ENCODE measurements at regions not wholly inside any gene's neighbourhood (a gene's known extent, or its start where the extent isn't known, plus 50 kb on each side); places are given as distances from the start of the nearest gene placed in this dataset.
A peak's percentile ranks its signal among the peaks of the same experiment; 100 is the strongest.

GRCh38 chr6:111984516-111985201 lies 69.2 kb upstream of the CCN6 start:
- 100% methylated on average over 3 of the region's 5 CpGs for WGBS (ENCODE audit: insufficient coverage)
- no peak for DNase-seq
- Histone ChIP-seq H3K27ac (ENCODE audit: insufficient read depth in 1 of 2, low read depth in 1 of 2, low read length in 2 of 2, poor library complexity in 1 of 2, severe bottlenecking in 2 of 2) (no peak overlapping the region), H3K36me3 (ENCODE audit: control insufficient read depth in 4 of 4, insufficient read depth in 4 of 4, low read length in 3 of 4) (no peaks in the 10 kb centered on the region), H3K4me1 (ENCODE audit: control extremely low read depth in 1 of 4, control insufficient read depth in 4 of 4, insufficient read depth in 4 of 4, low read length in 3 of 4) (no peaks in the 10 kb centered on the region), H3K4me3 (ENCODE audit: control insufficient read depth in 1 of 7, extremely low read depth in 1 of 7, insufficient read depth in 4 of 7, low read depth in 2 of 7, low read length in 6 of 7) (no peak overlapping the region), H3K27me3 (replicated peaks in 2 of 5; ENCODE audit: control insufficient read depth in 4 of 5, insufficient read depth in 5 of 5, low read length in 4 of 5) (no peaks in the 10 kb centered on the region), H3K9me3 (ENCODE audit: control extremely low read depth in 1 of 5, control insufficient read depth in 4 of 5, insufficient read depth in 2 of 5, low read depth in 1 of 5, low read length in 4 of 5) (no peaks in the 10 kb centered on the region)
- ChIA-PET CTCF (interaction anchor here (1.8 kb wide), 1 partner anchor 10 kb away, joined by 6 read pairs; no protein-coding TSS in a partner anchor), POLR2A (interaction anchor here (0.8 kb wide), 1 partner anchor 11 kb away, joined by 3 read pairs; no protein-coding TSS in a partner anchor)

GRCh38 chr6:111985202-111985731 lies 68.6 kb upstream of the CCN6 start:
- WGBS (ENCODE audit: insufficient coverage) = no CpG with 5 or more reads among the region's 4 CpGs
- no peaks in the 10 kb centered on the region for H3K4me1 ChIP-seq (ENCODE audit: control extremely low read depth in 1 of 4, control insufficient read depth in 4 of 4, insufficient read depth in 4 of 4, low read length in 3 of 4)
- POLR2A ChIA-PET = no interaction called here
- no peaks in the 10 kb centered on the region for H3K27me3 ChIP-seq (replicated peaks in 2 of 5; ENCODE audit: control insufficient read depth in 4 of 5, insufficient read depth in 5 of 5, low read length in 4 of 5)
- H3K36me3 ChIP-seq (ENCODE audit: control insufficient read depth in 4 of 4, insufficient read depth in 4 of 4, low read length in 3 of 4) = no peaks in the 10 kb centered on the region
- no peak overlapping the region for H3K4me3 ChIP-seq (ENCODE audit: control insufficient read depth in 1 of 7, extremely low read depth in 1 of 7, insufficient read depth in 4 of 7, low read depth in 2 of 7, low read length in 6 of 7)
- no peak overlapping the region for H3K27ac ChIP-seq (ENCODE audit: insufficient read depth in 1 of 2, low read depth in 1 of 2, low read length in 2 of 2, poor library complexity in 1 of 2, severe bottlenecking in 2 of 2)
- no peaks in the 10 kb centered on the region for H3K9me3 ChIP-seq (ENCODE audit: control extremely low read depth in 1 of 5, control insufficient read depth in 4 of 5, insufficient read depth in 2 of 5, low read depth in 1 of 5, low read length in 4 of 5)
- CTCF ChIA-PET = interaction anchor here (1.8 kb wide), 1 partner anchor 11 kb away, joined by 6 read pairs; no protein-coding TSS in a partner anchor
- peak in 1 of 3 donors; percentile 17 for DNase-seq

- CTCF ChIA-PET = interaction anchor here (0.9 to 1.5 kb wide), 2 partner anchors 9 to 19 kb away, joined by 3 to 4 read pairs; no protein-coding TSS in a partner anchor
Observed at GRCh38 chr6:111986651-111987050, 67.3 kb upstream of the CCN6 start.

GRCh38 chr6:111987295-111987694 lies 66.6 kb upstream of the CCN6 start:
- H3K9me3 ChIP-seq (ENCODE audit: control extremely low read depth in 1 of 5, control insufficient read depth in 4 of 5, insufficient read depth in 2 of 5, low read depth in 1 of 5, low read length in 4 of 5) = no peaks in the 10 kb centered on the region
- no peaks in the 10 kb centered on the region for H3K27me3 ChIP-seq (replicated peaks in 2 of 5; ENCODE audit: control insufficient read depth in 4 of 5, insufficient read depth in 5 of 5, low read length in 4 of 5)
- CTCF ChIA-PET = interaction anchor here (0.9 to 1.5 kb wide), 2 partner anchors 9 to 19 kb away, joined by 3 to 4 read pairs; no protein-coding TSS in a partner anchor
- no peaks in the 10 kb centered on the region for H3K4me1 ChIP-seq (ENCODE audit: control extremely low read depth in 1 of 4, control insufficient read depth in 4 of 4, insufficient read depth in 4 of 4, low read length in 3 of 4)
- H3K27ac ChIP-seq (ENCODE audit: insufficient read depth in 1 of 2, low read depth in 1 of 2, low read length in 2 of 2, poor library complexity in 1 of 2, severe bottlenecking in 2 of 2) = no peak overlapping the region
- 100% methylated on average over 1 of the region's 1 CpG for WGBS (ENCODE audit: insufficient coverage)
- H3K4me3 ChIP-seq (ENCODE audit: control insufficient read depth in 1 of 7, extremely low read depth in 1 of 7, insufficient read depth in 4 of 7, low read depth in 2 of 7, low read length in 6 of 7) = no peak overlapping the region
- no peak for DNase-seq
- POLR2A ChIA-PET = no interaction called here
- H3K36me3 ChIP-seq (ENCODE audit: control insufficient read depth in 4 of 4, insufficient read depth in 4 of 4, low read length in 3 of 4) = no peaks in the 10 kb centered on the region

More at GRCh38 chr6:111986651-111987050, 67.3 kb upstream of the CCN6 start:
- POLR2A ChIA-PET = no interaction called here
- no peaks in the 10 kb centered on the region for H3K9me3 ChIP-seq (ENCODE audit: control extremely low read depth in 1 of 5, control insufficient read depth in 4 of 5, insufficient read depth in 2 of 5, low read depth in 1 of 5, low read length in 4 of 5)
- H3K27me3 ChIP-seq (replicated peaks in 2 of 5; ENCODE audit: control insufficient read depth in 4 of 5, insufficient read depth in 5 of 5, low read length in 4 of 5) = no peaks in the 10 kb centered on the region
- WGBS (ENCODE audit: insufficient coverage) = 100% methylated on average over 3 of the region's 3 CpGs
- no peaks in the 10 kb centered on the region for H3K4me1 ChIP-seq (ENCODE audit: control extremely low read depth in 1 of 4, control insufficient read depth in 4 of 4, insufficient read depth in 4 of 4, low read length in 3 of 4)
- H3K27ac ChIP-seq (ENCODE audit: insufficient read depth in 1 of 2, low read depth in 1 of 2, low read length in 2 of 2, poor library complexity in 1 of 2, severe bottlenecking in 2 of 2) = no peak overlapping the region
- H3K36me3 ChIP-seq (ENCODE audit: control insufficient read depth in 4 of 4, insufficient read depth in 4 of 4, low read length in 3 of 4) = no peaks in the 10 kb centered on the region
- H3K4me3 ChIP-seq (ENCODE audit: control insufficient read depth in 1 of 7, extremely low read depth in 1 of 7, insufficient read depth in 4 of 7, low read depth in 2 of 7, low read length in 6 of 7) = no peak overlapping the region
- DNase-seq = no peak

- CTCF ChIA-PET = interaction anchor here (0.6 kb wide), 1 partner anchor 77 kb away, joined by 3 read pairs; no protein-coding TSS in a partner anchor
- 100% methylated on average over 1 of the region's 2 CpGs for WGBS (ENCODE audit: insufficient coverage)
- H3K4me3 ChIP-seq (ENCODE audit: control insufficient read depth in 1 of 7, extremely low read depth in 1 of 7, insufficient read depth in 4 of 7, low read depth in 2 of 7, low read length in 6 of 7) = no peak overlapping the region
- no peaks in the 10 kb centered on the region for H3K27me3 ChIP-seq (replicated peaks in 2 of 5; ENCODE audit: control insufficient read depth in 4 of 5, insufficient read depth in 5 of 5, low read length in 4 of 5)
- POLR2A ChIA-PET = no interaction called here
- no peak overlapping the region for H3K27ac ChIP-seq (ENCODE audit: insufficient read depth in 1 of 2, low read depth in 1 of 2, low read length in 2 of 2, poor library complexity in 1 of 2, severe bottlenecking in 2 of 2)
- no peaks in the 10 kb centered on the region for H3K9me3 ChIP-seq (ENCODE audit: control extremely low read depth in 1 of 5, control insufficient read depth in 4 of 5, insufficient read depth in 2 of 5, low read depth in 1 of 5, low read length in 4 of 5)
- DNase-seq = no peak
- H3K4me1 ChIP-seq (ENCODE audit: control extremely low read depth in 1 of 4, control insufficient read depth in 4 of 4, insufficient read depth in 4 of 4, low read length in 3 of 4) = peaks cover 0 to 7% (median 5%) of the 10 kb centered on the region in 4 experiments
- H3K36me3 ChIP-seq (ENCODE audit: control insufficient read depth in 4 of 4, insufficient read depth in 4 of 4, low read length in 3 of 4) = no peaks in the 10 kb centered on the region
Observed at GRCh38 chr6:111988926-111989325, 65.0 kb upstream of the CCN6 start.

- Histone ChIP-seq H3K9me3 (ENCODE audit: control extremely low read depth in 1 of 5, control insufficient read depth in 4 of 5, insufficient read depth in 2 of 5, low read depth in 1 of 5, low read length in 4 of 5) (no peaks in the 10 kb centered on the region), H3K27me3 (replicated peaks in 2 of 5; ENCODE audit: control insufficient read depth in 4 of 5, insufficient read depth in 5 of 5, low read length in 4 of 5) (no peaks in the 10 kb centered on the region), H3K27ac (ENCODE audit: insufficient read depth in 1 of 2, low read depth in 1 of 2, low read length in 2 of 2, poor library complexity in 1 of 2, severe bottlenecking in 2 of 2) (no peak overlapping the region), H3K36me3 (ENCODE audit: control insufficient read depth in 4 of 4, insufficient read depth in 4 of 4, low read length in 3 of 4) (no peaks in the 10 kb centered on the region), H3K4me3 (ENCODE audit: control insufficient read depth in 1 of 7, extremely low read depth in 1 of 7, insufficient read depth in 4 of 7, low read depth in 2 of 7, low read length in 6 of 7) (no peak overlapping the region), H3K4me1 (ENCODE audit: control extremely low read depth in 1 of 4, control insufficient read depth in 4 of 4, insufficient read depth in 4 of 4, low read length in 3 of 4) (peaks cover 0 to 7% (median 5%) of the 10 kb centered on the region in 4 experiments)
- DNase-seq = no peak
- WGBS (ENCODE audit: insufficient coverage) = 67% methylated on average over 1 of the region's 2 CpGs
- ChIA-PET CTCF (interaction anchor here (0.7 kb wide), 1 partner anchor 280 kb away, joined by 3 read pairs; no protein-coding TSS in a partner anchor), POLR2A (no interaction called here)
Observed at GRCh38 chr6:111989743-111990142, 64.2 kb upstream of the CCN6 start.

GRCh38 chr6:111990214-111990613 lies 63.7 kb upstream of the CCN6 start:
- DNase-seq = no peak
- 100% methylated on average over 1 of the region's 2 CpGs for WGBS (ENCODE audit: insufficient coverage)

More at GRCh38 chr6:111990214-111990613, 63.7 kb upstream of the CCN6 start:
- ChIA-PET POLR2A (no interaction called here), CTCF (interaction anchor here (0.7 kb wide), 1 partner anchor 280 kb away, joined by 3 read pairs; no protein-coding TSS in a partner anchor)
- Histone ChIP-seq H3K4me1 (ENCODE audit: control extremely low read depth in 1 of 4, control insufficient read depth in 4 of 4, insufficient read depth in 4 of 4, low read length in 3 of 4) (peaks cover 0 to 7% (median 5%) of the 10 kb centered on the region in 4 experiments), H3K27ac (ENCODE audit: insufficient read depth in 1 of 2, low read depth in 1 of 2, low read length in 2 of 2, poor library complexity in 1 of 2, severe bottlenecking in 2 of 2) (no peak overlapping the region), H3K9me3 (ENCODE audit: control extremely low read depth in 1 of 5, control insufficient read depth in 4 of 5, insufficient read depth in 2 of 5, low read depth in 1 of 5, low read length in 4 of 5) (no peaks in the 10 kb centered on the region), H3K36me3 (ENCODE audit: control insufficient read depth in 4 of 4, insufficient read depth in 4 of 4, low read length in 3 of 4) (no peaks in the 10 kb centered on the region), H3K27me3 (replicated peaks in 2 of 5; ENCODE audit: control insufficient read depth in 4 of 5, insufficient read depth in 5 of 5, low read length in 4 of 5) (no peaks in the 10 kb centered on the region), H3K4me3 (ENCODE audit: control insufficient read depth in 1 of 7, extremely low read depth in 1 of 7, insufficient read depth in 4 of 7, low read depth in 2 of 7, low read length in 6 of 7) (no peak overlapping the region)
